OCI-LY3 (cell line): ENCODE measurements at regions not wholly inside any gene's neighbourhood (a gene's known extent, or its start where the extent isn't known, plus 50 kb on each side); places are given as distances from the start of the nearest gene placed in this dataset.

Experiments
- CTCF ChIP-seq: fragments of 200-600, 300-600 bp; sonication (generic); IDR thresholded peaks from 2 replicates; pipeline ENCODE4 v1.5.1; 2014; ENCODE audit warnings: antibody characterized with exemption, low read length, low read depth
- EZH2phosphoT487 ChIP-seq: fragments of 200-600 bp; shearing (Covaris generic); IDR thresholded peaks from 2 replicates; pipeline ENCODE4 v1.6.1; 2018; ENCODE audit warnings: antibody characterized with exemption, mixed run types, low read depth

GRCh38 chr16:65494080-65494479, 372.2 kb upstream of the CDH11 start:
- TF ChIP-seq CTCF (no peak), EZH2phosphoT487 (no peak)
